Tibial artery (tissue), 4 donors: ENCODE measurements at regions not wholly inside any gene's neighbourhood (a gene's known extent, or its start where the extent isn't known, plus 50 kb on each side); places are given as distances from the start of the nearest gene placed in this dataset.

ENCODE experiments used
- DNase-seq, 2 donors: peaks; one replicate each; pipeline ENCODE4 v3.0.0-alpha.2; 2019
- H3K27ac ChIP-seq, 2 donors: fragments of 200-600 bp; sonication (generic) in 1 of 2; 1 replicate in 1 of 2; 2 replicates in 1 of 2; pipeline ENCODE4 v1.5.1; 2018 to 2019; ENCODE audit warnings: mild to moderate bottlenecking in 1 of 2
- H3K27me3 ChIP-seq, 2 donors: fragments of 200-600 bp; sonication (generic) in 1 of 2; one replicate each; pipeline versions ENCODE4 v1.5.1 to v1.6.0; 2016 to 2019
- H3K36me3 ChIP-seq, 3 donors: fragments of 200-600 bp; sonication (generic) in 2 of 3; one replicate each; pipeline ENCODE4 v1.5.1; 2016 to 2019; ENCODE audit warnings: mild to moderate bottlenecking in 2 of 3
- H3K4me1 ChIP-seq, 4 donors: fragments of 200-600 bp; sonication (generic) in 2 of 4; 1 replicate in 3 of 4; 2 replicates in 1 of 4; pipeline ENCODE4 v1.5.1; 2016 to 2019
- H3K4me3 ChIP-seq, 2 donors: fragments of 200-600 bp; sonication (generic) in 1 of 2; 1 replicate in 1 of 2; 2 replicates in 1 of 2; pipeline ENCODE4 v1.5.1; 2018 to 2019; ENCODE audit warnings: mild to moderate bottlenecking in 2 of 2
- H3K9me3 ChIP-seq, 3 donors: fragments of 200-600 bp; sonication (generic) in 1 of 3; one replicate each; pipeline ENCODE4 v1.5.1; 2016 to 2019
- intact Hi-C: fragments of 100-400 bp; cut with DNase I; formaldehyde crosslinking; loops from one replicate; pipeline ENCODE4 v1.15.0; 2023; ENCODE audit warnings: low total_unique reads
- TF ChIP-seq, protein P1 (sequence below), 2 experiments: fragments of 200-600 bp in 1 of 2; fragments of 450-650 bp in 1 of 2; IDR thresholded peaks; one replicate each; pipeline ENCODE4 v1.5.1; 2017 to 2019; ENCODE audit warnings: antibody characterized with exemption in 2 of 2, mild to moderate bottlenecking in 1 of 2, moderate library complexity in 1 of 2

DNA sequence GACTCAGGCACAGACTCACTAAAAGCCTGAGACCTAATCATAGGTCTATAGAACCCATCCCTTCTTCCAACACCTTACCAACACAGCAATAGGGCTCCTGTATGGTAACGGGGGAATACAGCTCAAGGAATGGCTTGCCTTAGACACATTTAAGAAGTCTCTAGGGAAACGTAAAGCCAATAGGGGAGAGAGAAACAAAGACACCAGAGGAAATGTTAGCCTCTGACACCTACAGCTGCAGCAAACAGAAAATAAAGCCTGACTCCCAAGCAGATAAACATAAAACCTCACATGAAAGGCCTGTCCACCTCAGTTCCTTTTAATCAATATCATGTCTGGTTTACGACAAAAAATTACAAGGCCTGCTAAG is 51.1 kb upstream of the NCOA1 start:
- intact Hi-C loops = no loop called here
- Histone ChIP-seq H3K9me3 (no peaks in the 10 kb centered on the region), H3K4me1 (peaks cover 0 to 14% (median 8%) of the 10 kb centered on the region in 4 donors), H3K4me3 (no peak overlapping the region), H3K27me3 (no peaks in the 10 kb centered on the region), H3K27ac (no peak overlapping the region), H3K36me3 (no peaks in the 10 kb centered on the region)
- TF ChIP-seq, protein P1, sequence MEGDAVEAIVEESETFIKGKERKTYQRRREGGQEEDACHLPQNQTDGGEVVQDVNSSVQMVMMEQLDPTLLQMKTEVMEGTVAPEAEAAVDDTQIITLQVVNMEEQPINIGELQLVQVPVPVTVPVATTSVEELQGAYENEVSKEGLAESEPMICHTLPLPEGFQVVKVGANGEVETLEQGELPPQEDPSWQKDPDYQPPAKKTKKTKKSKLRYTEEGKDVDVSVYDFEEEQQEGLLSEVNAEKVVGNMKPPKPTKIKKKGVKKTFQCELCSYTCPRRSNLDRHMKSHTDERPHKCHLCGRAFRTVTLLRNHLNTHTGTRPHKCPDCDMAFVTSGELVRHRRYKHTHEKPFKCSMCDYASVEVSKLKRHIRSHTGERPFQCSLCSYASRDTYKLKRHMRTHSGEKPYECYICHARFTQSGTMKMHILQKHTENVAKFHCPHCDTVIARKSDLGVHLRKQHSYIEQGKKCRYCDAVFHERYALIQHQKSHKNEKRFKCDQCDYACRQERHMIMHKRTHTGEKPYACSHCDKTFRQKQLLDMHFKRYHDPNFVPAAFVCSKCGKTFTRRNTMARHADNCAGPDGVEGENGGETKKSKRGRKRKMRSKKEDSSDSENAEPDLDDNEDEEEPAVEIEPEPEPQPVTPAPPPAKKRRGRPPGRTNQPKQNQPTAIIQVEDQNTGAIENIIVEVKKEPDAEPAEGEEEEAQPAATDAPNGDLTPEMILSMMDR (IDR thresholded peaks at IDR 0.05) = no peak
- DNase-seq = no peak

DNA sequence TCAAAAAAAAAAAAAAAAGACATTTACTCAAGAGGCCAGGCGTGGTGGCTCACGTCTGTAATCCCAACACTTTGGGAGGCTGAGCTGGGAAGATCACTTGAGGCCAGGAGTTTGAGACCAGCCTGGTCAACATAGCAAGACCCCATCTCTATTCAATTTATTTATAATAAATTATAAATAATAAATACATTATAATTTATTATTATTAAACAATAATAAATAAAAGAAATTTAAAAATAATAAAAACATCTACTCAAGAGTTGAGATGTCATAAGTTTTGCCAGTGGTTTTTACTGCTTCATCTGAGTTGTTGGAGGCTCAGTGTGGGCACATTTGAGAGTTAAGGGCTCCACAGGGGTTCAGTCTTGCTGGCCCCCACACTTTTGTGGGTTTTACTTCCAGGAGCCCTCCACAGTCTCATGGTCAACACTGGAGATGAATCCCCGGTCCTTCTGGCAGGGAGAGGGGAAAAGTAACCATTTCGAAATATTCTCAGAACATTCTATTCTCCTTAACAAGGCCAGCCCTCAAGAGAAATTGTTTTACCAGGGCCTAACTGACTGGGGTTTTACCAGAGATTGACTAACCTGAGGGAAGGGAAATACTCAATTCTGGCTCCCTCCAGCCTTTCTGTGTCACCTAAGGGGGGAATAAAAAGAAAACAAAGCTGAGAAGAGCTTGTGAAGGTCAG is 51.6 kb upstream of the NCOA1 start:
- intact Hi-C loops = no loop called here

DNA sequence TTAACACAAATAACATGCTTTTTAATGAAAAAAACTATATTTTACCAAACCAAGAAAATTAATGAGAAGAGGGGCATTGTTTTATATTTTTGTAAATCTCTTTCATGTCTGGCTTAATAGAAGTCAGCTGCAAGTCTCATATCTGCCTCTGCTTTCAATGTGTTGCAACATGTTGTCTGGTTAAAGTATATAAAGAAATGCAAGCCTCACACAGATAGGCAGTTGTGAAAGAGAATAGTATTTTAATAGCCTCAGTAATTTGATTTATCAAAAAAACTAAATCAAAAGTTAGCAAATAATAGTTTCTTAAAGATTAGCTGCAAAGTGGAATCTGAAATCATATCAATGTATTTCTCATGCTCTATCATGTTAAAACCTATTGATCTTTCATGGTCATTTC is 52.9 kb upstream of the NCOA1 start:
- H3K9me3 ChIP-seq = no peaks in the 10 kb centered on the region
- H3K4me3 ChIP-seq = no peak overlapping the region
- TF ChIP-seq, protein P1 (IDR thresholded peaks at IDR 0.05) = no peak
- H3K36me3 ChIP-seq = no peaks in the 10 kb centered on the region
- H3K27me3 ChIP-seq = no peaks in the 10 kb centered on the region
- intact Hi-C loops = no loop called here
- DNase-seq = no peak
- H3K4me1 ChIP-seq = peaks cover 0 to 16% (median 8%) of the 10 kb centered on the region in 4 donors
- H3K27ac ChIP-seq = no peak overlapping the region

More for the DNA sequence above, 51.6 kb upstream of the NCOA1 start:
- H3K4me1 ChIP-seq = peaks cover 0 to 16% (median 8%) of the 10 kb centered on the region in 4 donors
- no peaks in the 10 kb centered on the region for H3K36me3 ChIP-seq
- no peak overlapping the region for H3K4me3 ChIP-seq
- TF ChIP-seq, protein P1 (IDR thresholded peaks at IDR 0.05) = no peak
- no peaks in the 10 kb centered on the region for H3K9me3 ChIP-seq
- H3K27me3 ChIP-seq = no peaks in the 10 kb centered on the region
- DNase-seq = no peak
- no peak overlapping the region for H3K27ac ChIP-seq

DNA sequence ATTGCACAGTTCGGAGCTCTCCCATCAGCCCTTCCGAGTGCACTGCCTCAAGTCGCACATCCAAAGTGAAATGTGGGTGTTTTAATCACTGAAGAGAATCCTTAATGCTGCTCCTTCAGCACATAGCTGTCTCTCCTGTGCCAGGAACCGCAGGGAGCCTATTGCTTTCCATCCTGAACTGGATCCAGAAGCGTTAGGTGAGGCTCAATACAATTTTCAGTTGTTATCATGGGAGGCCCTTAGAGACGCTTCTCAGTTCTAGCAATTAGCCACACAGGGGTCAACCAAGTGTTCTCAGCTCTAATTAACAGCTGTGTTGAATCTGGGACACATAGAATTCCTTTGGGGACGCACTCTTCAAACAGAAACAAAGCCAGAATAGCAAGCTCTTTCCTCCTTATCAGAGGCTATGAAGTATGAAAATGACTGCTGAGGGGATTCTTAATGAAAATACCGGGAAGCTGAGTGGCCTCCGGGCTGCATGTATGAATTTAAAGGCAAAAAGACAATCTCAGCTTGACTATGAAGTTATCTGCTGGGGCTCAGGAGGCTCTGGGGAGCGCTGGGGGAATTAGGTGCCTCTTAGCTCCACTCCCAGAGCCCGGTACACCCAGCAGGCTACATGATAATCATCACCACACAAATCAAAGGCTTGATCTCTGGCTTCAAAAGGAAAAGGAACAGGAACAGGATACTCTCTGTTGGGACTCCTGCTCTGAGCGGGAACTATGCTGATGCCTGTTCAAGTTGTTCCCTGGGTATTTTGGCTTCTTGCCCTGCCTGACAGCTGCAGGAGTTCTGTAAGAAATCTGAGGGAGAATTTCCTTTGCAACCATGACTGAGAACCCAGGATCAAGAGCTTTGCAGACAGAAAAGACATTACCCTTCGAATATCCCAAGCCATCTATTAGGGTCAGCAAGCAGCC is 55.4 kb upstream of the NCOA1 start:
- Histone ChIP-seq H3K9me3 (no peaks in the 10 kb centered on the region), H3K36me3 (no peaks in the 10 kb centered on the region), H3K27me3 (no peaks in the 10 kb centered on the region), H3K4me1 (peaks cover 0 to 16% (median 8%) of the 10 kb centered on the region in 4 donors), H3K27ac (peak overlapping the region in 1 of 2 donors; percentile 2), H3K4me3 (no peak overlapping the region)
- TF ChIP-seq, protein P1 (IDR thresholded peaks at IDR 0.05) = no peak
- peak; percentile 77 to 84 for DNase-seq
- intact Hi-C loops = no loop called here

DNA sequence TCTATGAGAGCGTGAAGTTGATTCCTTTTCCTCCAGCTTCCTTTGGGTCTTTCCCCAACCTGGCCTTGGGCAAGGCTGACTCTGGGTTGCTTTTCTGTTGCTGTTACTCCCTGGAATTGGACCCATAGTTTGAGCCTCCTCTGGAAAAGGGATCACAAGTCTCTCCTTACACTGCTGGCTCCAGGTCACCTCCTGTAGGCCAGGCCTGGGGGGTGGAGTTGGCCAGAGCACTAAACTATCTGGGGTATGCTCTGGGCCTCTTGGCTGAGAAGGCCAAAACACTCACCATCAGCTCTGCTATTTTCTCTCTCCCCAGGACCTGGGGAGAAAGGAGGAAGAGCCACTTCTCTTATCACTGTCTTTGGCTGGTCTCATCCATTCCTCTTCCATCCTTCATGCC is 56.5 kb upstream of the NCOA1 start:
- Histone ChIP-seq H3K4me1 (peaks cover 0 to 16% (median 8%) of the 10 kb centered on the region in 4 donors), H3K36me3 (no peaks in the 10 kb centered on the region), H3K9me3 (no peaks in the 10 kb centered on the region), H3K27me3 (no peaks in the 10 kb centered on the region), H3K27ac (no peak overlapping the region), H3K4me3 (no peak overlapping the region)
- TF ChIP-seq, protein P1 (IDR thresholded peaks at IDR 0.05) = no peak
- no peak for DNase-seq
- intact Hi-C loops = no loop called here
